ENCODE measurements at regions not wholly inside any gene's neighbourhood (a gene's known extent, or its start where the extent isn't known, plus 50 kb on each side); places are given as distances from the start of the nearest gene placed in this dataset.
"Not testable (repeated sequence)": the region's sequence is repeated elsewhere in the genome, so short reads cannot be mapped to it uniquely, and the experiment has no call there.

- DNase-seq (ENCODE audit: low read depth in 4 of 4, low spot score in 3 of 4) = no peak
Observed at GRCh38 chr2:160783474-160783873, 289.9 kb upstream of the RBMS1 start.

GRCh38 chr2:160784034-160784433 lies 290.4 kb upstream of the RBMS1 start:
- no peak for DNase-seq (ENCODE audit: low read depth in 4 of 4, low spot score in 3 of 4)

GRCh38 chr2:160790738-160791137 lies 297.1 kb upstream of the RBMS1 start:
- no peak for DNase-seq (ENCODE audit: low read depth in 4 of 4, low spot score in 3 of 4)

- no peak for DNase-seq (ENCODE audit: low read depth in 4 of 4, low spot score in 3 of 4)
Observed at GRCh38 chr2:160791884-160792283, 298.3 kb upstream of the RBMS1 start.

GRCh38 chr2:160792837-160793236 lies 299.2 kb upstream of the RBMS1 start:
- no peak for DNase-seq (ENCODE audit: low read depth in 4 of 4, low spot score in 3 of 4)

GRCh38 chr2:160794926-160795325 lies 301.3 kb upstream of the RBMS1 start:
- no peak for DNase-seq (ENCODE audit: low read depth in 4 of 4, low spot score in 3 of 4)

GRCh38 chr2:160803881-160804280 lies 310.3 kb upstream of the RBMS1 start:
- no peak for DNase-seq (ENCODE audit: low read depth in 4 of 4, low spot score in 3 of 4)

GRCh38 chr2:160810406-160810805 lies 316.8 kb upstream of the RBMS1 start:
- no peak for DNase-seq (ENCODE audit: low read depth in 4 of 4, low spot score in 3 of 4)

GRCh38 chr2:160812830-160813505 lies 319.4 kb upstream of the RBMS1 start:
- DNase-seq (ENCODE audit: low read depth in 4 of 4, low spot score in 3 of 4) = no peak

- no peak for DNase-seq (ENCODE audit: low read depth in 4 of 4, low spot score in 3 of 4)
Observed at GRCh38 chr2:160813506-160813858, 319.9 kb upstream of the RBMS1 start.

- DNase-seq (ENCODE audit: low read depth in 4 of 4, low spot score in 3 of 4) = no peak
Observed at GRCh38 chr2:160816916-160817499, 323.4 kb upstream of the RBMS1 start.

GRCh38 chr2:160820691-160821090 lies 327.1 kb upstream of the RBMS1 start:
- DNase-seq (ENCODE audit: low read depth in 4 of 4, low spot score in 3 of 4) = no peak

- DNase-seq (ENCODE audit: low read depth in 4 of 4, low spot score in 3 of 4) = no peak
Observed at GRCh38 chr2:160822006-160822405, 328.4 kb upstream of the RBMS1 start.

GRCh38 chr2:160825433-160825832 lies 331.8 kb upstream of the RBMS1 start:
- no peak for DNase-seq (ENCODE audit: low read depth in 4 of 4, low spot score in 3 of 4)

- no peak for DNase-seq (ENCODE audit: low read depth in 4 of 4, low spot score in 3 of 4)
Observed at GRCh38 chr2:160826496-160826895, 332.9 kb upstream of the RBMS1 start.

GRCh38 chr2:160828076-160828475 lies 332.2 kb upstream of the TANK start:
- DNase-seq (ENCODE audit: low read depth in 4 of 4, low spot score in 3 of 4) = no peak

- DNase-seq (ENCODE audit: low read depth in 4 of 4, low spot score in 3 of 4) = not testable (repeated sequence)
Observed at GRCh38 chr2:160832381-160832780, 327.8 kb upstream of the TANK start.

- no peak for DNase-seq (ENCODE audit: low read depth in 4 of 4, low spot score in 3 of 4)
Observed at GRCh38 chr2:160835166-160835565, 325.1 kb upstream of the TANK start.

GRCh38 chr2:160836755-160837154 lies 323.5 kb upstream of the TANK start:
- no peak for DNase-seq (ENCODE audit: low read depth in 4 of 4, low spot score in 3 of 4)

GRCh38 chr2:160837416-160837815 lies 322.8 kb upstream of the TANK start:
- no peak for DNase-seq (ENCODE audit: low read depth in 4 of 4, low spot score in 3 of 4)

- no peak for DNase-seq (ENCODE audit: low read depth in 4 of 4, low spot score in 3 of 4)
Observed at GRCh38 chr2:160838147-160838546, 322.1 kb upstream of the TANK start.

- no peak for DNase-seq (ENCODE audit: low read depth in 4 of 4, low spot score in 3 of 4)
Observed at GRCh38 chr2:160838691-160839090, 321.5 kb upstream of the TANK start.

GRCh38 chr2:160842286-160842685 lies 317.9 kb upstream of the TANK start:
- DNase-seq (ENCODE audit: low read depth in 4 of 4, low spot score in 3 of 4) = no peak

Data from left renal pelvis (tissue), 4 donors.